Coronary artery (tissue), 2 donors: ENCODE measurements at regions not wholly inside any gene's neighbourhood (a gene's known extent, or its start where the extent isn't known, plus 50 kb on each side); places are given as distances from the start of the nearest gene placed in this dataset.

Experiments used
- DNase-seq: peaks from one replicate; pipeline ENCODE4 v3.0.0-alpha.2; 2017; ENCODE audit warnings: low spot score
- H3K27ac ChIP-seq, 2 donors: fragments of 200-600 bp; sonication (generic); one replicate each; pipeline ENCODE4 v1.5.1; 2016 to 2019
- H3K4me3 ChIP-seq: fragments of 200-600 bp; sonication (generic); 2 replicates; pipeline ENCODE4 v1.5.1; 2016; ENCODE audit warnings: mild to moderate bottlenecking, moderate library complexity
- CTCF ChIP-seq: fragments of 200-600 bp; sonication (generic); IDR thresholded peaks from one replicate; pipeline ENCODE4 v1.5.1; 2019; ENCODE audit warnings: antibody characterized with exemption

GRCh38 chr13:105956921-105957320 is 578.5 kb downstream of the EFNB2 start:
- no peak for DNase-seq
- TF ChIP-seq CTCF: no peak
- H3K27ac ChIP-seq: no peak overlapping the region
- no peak overlapping the region for H3K4me3 ChIP-seq

GRCh38 chr13:105952973-105953290 is 582.5 kb downstream of the EFNB2 start:
- Histone ChIP-seq H3K27ac (no peak overlapping the region), H3K4me3 (no peak overlapping the region)
- no peak for DNase-seq
- no peak for TF ChIP-seq CTCF

GRCh38 chr13:105952233-105952972 is 583.1 kb downstream of the EFNB2 start:
- H3K4me3 ChIP-seq: no peak overlapping the region
- H3K27ac ChIP-seq: no peak overlapping the region
- no peak for DNase-seq
- no peak for TF ChIP-seq CTCF

GRCh38 chr13:105948143-105948542 is 587.3 kb downstream of the EFNB2 start:
- H3K27ac ChIP-seq: no peak overlapping the region
- DNase-seq: no peak
- no peak overlapping the region for H3K4me3 ChIP-seq
- no peak for TF ChIP-seq CTCF

- no peak overlapping the region for H3K4me3 ChIP-seq
- H3K27ac ChIP-seq: no peak overlapping the region
- TF ChIP-seq CTCF: no peak
- no peak for DNase-seq
These were observed 594.6 kb downstream of the EFNB2 start for GRCh38 chr13:105940882-105941281.

- no peak for DNase-seq
- no peak for TF ChIP-seq CTCF
- H3K27ac ChIP-seq: no peak overlapping the region
- no peak overlapping the region for H3K4me3 ChIP-seq
These were observed 598.0 kb downstream of the EFNB2 start for GRCh38 chr13:105937451-105937850.

- H3K27ac ChIP-seq: no peak overlapping the region
- H3K4me3 ChIP-seq: no peak overlapping the region
- no peak for DNase-seq
- no peak for TF ChIP-seq CTCF
These were observed 598.6 kb downstream of the EFNB2 start for GRCh38 chr13:105936816-105937215.
